IPS-NIHi7 (cell line): ENCODE measurements at regions not wholly inside any gene's neighbourhood (a gene's known extent, or its start where the extent isn't known, plus 50 kb on each side); places are given as distances from the start of the nearest gene placed in this dataset.
"Not testable (repeated sequence)": the region's sequence is repeated elsewhere in the genome, so short reads cannot be mapped to it uniquely, and the experiment has no call there.

ENCODE experiments used
- DNase-seq: peaks from one replicate; pipeline ENCODE4 v3.0.0; 2012; ENCODE audit warnings: mixed read lengths; ENCODE audit errors: extremely low spot score

DNA sequence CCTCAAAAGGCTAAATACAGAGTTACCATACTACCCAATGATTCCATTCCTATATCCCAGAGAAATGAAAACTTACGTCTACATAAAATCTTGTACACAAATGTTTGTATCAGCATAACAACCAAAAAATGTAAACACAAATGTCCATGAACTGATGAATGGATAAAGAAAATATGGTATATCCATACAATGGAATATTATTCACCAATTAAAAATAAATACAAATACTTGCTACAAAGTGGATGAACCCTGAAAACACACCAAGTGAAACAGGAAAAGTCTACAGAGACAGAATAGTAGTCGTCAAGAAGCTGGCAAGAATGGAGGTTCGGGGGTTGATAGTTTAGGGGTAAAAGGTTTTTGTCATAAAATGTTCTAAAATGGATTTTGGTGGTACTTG lies 54.0 kb upstream of the ANKRD28 start:
- DNase-seq: no peak

DNA sequence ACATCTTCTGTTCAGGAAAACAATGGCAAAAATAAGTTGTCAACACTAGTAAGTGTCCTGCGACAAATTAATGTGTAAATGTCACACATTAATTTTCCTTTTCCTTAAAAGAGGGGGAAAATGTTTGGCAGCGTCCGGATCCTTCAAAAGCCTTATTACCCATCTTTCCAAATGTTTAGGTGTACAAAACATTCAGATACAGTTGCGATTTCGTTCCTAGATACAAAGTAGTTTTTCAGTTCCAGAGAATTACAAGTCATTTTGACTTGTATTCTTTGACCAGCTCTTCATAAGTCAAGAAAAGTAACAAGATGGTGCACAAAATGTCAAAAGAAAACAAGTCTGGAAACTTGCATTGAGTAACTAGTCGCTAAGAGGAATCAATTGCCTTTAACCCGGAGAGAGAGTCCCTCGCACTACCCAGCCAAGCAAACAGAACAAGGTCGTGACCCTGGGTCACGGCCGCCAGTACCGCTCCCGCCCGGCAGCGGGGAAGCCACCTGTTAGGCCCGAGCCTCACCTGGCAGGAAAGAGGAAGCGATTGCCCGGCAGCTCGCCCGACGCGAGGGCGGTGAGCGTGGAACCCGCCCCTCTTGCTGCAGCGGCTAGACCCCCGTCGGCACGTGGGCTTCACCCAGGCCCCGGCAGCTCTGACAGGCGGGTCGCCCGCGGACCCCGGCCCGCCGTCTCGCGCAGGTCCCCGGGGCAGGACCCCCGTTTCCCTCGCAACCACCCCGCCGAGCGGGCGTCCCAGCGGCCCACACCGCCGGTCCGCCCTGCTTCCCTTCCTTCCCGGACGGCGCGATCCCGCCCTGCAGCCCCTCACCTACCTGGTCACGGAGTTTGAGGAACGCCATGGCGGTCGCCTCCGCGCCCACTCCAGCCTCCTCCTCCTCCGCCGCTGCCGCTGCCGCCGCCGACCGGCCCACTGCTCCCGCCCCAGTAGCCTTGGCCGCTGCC lies 61.0 kb upstream of the ANKRD28 start:
- peak; percentile 64 for DNase-seq

DNA sequence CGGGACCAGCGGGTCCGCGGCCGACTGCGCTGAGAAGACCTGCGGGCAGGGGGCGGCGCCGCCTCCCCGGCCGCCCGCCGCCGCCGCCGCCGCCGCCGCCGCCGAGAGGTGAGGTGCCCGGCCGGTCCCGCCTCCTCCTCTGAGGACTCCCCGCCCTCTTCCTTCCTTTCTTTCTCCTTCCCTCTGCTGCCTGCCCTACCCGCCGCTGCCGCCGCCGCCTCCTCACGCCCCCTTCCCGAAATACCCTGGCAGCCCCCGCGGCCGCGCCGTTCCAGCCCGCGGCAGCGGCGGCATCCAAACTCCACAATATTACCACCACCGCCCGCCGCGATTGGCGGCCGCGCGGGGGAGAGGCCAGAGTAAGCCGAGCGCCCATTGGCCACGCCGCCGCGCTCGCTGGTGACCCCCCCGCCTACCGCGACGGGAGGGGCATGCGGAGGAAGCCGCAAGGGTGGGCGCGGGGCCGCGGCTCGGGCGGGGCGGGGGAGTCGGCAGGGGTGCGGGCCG lies 61.8 kb upstream of the ANKRD28 start:
- peak; percentile 85 for DNase-seq

DNA sequence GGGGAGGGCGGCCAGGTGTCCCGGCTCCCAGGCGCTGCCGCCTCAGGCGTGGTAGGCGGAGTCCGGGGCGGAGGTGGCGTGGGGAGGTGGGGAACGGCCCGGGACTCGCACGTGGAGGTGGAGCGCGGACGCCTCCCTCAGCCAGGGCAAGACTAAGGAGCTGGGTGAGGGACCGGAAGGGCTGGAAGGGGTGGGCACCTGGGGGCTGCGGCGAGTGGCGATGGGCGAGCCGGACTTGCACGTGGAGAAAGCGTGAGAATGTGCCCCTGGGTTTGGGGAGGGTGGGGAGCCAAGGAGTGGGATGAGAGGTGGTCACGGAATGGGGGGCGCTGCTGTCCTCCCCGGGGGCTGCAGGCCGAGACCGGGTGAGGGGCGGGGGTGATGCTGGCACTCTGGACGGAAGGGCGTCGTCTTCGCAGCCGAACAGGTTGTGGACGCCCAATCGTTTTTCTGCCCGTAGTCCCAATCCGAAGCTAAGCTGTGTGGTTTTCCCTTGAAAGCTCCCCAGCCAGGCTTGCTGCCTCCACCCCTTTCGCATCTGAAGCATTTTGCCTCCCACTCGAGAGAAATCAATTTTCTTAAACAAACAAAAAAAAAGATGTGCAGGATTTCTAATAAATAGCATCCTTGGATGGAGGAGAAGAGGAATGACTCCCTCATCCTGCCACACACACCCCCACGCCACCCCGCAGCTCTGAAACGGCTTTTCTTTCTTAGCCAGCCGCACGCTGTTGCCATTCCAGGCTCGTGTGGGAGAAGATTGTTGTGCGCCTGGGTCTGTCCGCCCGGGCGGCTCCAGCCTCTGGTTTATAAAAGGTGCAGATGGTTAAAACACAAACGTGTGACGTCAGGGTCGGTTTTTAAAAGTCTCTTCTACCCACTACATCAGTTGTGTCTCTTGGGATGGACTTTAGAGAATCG lies 62.5 kb upstream of the ANKRD28 start:
- peak; percentile 34 for DNase-seq

DNA sequence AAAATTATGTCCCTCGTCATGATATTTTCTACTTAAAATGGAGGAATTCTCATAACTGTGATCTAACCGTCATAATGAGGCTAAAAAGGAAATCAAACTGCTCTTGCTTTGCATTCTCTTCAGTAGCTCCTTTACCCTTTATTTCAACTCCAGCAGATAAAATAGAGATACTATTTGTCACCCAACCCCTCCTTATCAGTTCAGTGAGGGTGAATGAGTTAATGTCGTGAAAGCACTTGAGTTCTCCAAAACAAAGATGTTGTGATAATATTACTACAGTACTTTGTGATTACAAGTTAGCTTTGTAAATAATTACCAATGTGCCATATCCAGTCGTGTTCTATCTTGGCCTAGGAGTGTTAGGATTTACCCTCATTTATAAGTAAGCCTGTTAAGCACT lies 63.4 kb upstream of the ANKRD28 start:
- DNase-seq: no peak

DNA sequence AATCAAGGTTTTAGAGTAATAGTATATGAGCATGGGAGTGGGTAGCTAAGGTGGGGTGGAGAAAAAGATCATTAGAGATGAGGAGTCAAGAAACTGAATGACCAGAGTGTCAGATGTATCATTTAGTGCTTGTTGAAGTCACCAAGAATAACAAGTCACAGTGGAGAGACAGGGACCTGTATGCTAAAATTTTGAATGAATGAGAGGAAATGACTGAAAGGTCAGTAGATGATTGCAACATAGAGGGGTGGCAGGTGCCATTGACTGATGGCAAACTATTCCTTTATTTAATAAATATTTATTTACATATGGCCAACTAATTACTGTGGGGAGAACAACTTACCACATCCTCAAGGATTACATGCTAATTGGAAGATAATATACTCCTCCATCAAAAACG lies 75.0 kb upstream of the ANKRD28 start:
- DNase-seq: no peak

DNA sequence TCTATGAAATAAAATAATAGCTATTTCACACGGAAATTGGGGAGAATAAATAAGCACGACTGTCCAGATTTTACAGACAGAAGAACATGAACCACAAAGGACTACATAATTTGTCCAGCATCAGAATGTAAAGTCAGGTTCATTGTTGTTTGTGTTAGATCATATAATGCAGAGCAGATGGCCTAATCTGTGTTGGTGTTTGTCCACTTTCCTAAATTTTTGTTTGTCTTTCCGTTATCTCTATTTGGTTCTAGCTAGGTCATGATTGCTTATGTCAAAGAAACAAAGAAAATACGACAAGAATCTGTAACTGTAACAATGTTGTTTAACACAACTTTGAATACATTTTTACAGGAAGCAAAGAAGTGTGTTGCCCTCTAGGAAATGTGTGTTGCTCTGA lies 75.6 kb upstream of the ANKRD28 start:
- DNase-seq: no peak

DNA sequence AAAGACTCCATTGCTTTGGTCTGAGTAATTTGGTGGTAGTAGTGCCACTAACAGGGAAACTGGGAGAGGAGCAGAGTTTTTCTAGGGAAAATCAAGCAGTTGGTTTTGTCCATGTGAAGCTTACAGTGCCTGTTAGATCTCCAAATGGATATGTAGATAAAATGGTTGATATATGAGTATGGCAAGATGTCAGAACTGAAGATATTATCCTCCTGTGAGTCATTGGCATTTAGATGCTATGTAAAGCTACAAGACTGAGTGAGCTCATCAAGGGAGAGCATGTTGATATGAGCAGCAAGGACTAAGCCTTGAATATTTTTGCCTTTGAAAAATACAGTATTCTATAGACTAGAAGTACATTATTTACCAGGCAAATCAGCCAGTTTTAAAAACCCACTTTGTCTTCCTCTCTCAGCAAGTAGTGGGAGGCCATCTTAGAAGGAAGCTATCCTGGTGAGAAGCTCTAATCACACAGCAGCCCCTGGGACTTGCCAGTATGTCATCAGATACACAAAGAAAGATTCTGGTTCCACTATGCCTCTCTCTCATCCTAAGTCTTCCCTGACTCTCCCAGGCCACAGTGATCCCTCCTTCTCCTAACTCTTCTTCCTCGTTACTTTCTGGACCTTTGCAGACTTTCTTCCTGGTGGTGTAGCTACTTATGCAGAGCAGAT lies 77.4 kb upstream of the ANKRD28 start:
- DNase-seq: no peak

DNA sequence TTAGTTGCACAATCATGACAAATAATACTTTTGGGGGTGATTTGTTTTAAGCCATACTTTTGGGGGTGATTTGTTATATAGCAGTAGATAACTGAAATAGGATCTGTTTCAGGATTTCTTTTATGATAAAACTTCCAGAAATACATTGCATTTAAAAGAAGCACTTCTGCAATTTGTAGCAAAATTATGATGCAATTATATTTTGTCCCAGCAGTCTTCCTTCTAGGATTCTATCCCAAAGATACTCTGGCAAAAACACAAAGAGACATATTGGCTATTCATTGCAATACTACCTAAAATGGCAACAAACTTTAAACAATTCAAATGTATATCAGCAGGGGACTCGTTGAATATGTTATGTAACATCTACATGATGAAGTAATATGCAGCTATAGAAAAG lies 78.9 kb upstream of the ANKRD28 start:
- DNase-seq: no peak

DNA sequence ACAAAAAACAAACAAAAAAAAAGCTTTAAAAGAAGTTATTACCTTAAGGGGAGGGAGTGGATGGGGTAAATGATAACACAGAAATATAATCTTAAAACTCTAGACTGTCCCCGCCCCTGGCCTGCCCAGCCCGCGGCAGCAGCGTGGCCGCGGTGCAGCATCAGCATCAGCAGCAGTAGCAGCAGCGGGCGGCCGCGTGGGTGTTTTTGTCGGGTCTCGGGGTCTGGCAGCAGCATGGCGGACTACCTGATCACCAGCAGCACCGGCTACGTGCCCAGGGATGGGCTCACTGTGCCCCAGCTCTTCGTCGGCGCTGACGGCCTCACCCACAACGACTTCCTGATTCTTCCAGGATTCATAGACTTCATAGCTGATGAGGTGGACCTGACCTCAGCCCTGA lies 80.0 kb upstream of the ANKRD28 start:
- DNase-seq: no peak

DNA sequence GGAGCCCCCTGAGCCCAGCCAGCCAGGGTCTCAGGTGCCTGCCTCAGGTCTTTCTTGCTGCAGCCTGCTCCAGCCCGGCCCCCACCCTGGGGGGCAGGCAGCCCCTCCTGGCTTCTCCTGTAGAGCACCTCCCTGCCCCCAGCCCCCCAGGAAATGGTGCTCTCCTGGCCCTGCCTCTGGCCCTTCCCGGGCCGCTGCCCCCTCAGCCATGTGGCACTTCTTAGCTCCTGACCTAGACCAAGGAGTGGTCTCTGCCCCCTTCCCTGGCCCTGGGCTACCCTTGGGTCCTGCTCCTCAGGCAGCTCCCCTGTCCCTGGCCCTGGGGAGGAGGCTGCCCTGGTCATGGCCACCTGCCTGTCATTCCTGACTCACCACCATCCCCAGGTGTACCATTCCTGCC lies 82.0 kb upstream of the ANKRD28 start:
- not testable (repeated sequence) for DNase-seq

DNA sequence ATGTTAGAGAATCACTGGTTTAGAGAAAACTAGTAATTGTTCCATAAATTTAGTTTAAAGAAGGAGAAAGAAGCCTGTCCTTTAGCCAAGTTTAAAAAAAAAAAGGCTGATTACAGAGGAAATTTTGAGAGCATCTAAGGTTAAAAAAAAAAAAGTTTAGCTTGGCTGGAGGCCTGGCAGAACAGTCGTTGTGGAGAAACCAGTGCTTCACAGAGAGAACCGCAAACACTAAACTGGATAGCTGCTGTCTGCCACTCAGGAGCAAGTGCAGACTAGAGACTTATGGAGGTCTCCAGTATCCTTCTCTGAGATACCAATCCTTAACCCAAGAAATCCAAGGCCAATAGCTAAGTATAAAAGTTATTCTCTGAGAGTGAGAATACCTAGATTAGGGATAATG lies 84.8 kb upstream of the ANKRD28 start:
- no peak for DNase-seq

DNA sequence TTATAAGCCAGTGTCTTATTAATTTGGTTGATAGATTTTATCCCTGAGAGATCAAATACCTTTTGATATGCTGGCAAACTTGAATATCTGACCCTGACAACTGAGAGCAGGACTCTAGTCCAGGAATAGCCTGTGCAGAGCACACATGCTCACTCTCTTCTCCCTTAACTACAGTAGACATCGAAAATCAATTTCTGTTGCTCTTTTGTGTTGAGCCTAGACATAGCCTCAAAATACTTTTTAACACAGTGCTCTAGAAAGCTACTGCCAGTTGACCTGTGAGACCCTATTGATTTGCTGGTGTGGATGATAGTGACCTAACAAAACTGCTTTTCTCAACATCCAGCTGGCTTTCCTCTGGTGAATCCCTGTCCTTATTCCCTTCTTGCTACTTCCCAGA lies 86.4 kb upstream of the ANKRD28 start:
- no peak for DNase-seq

DNA sequence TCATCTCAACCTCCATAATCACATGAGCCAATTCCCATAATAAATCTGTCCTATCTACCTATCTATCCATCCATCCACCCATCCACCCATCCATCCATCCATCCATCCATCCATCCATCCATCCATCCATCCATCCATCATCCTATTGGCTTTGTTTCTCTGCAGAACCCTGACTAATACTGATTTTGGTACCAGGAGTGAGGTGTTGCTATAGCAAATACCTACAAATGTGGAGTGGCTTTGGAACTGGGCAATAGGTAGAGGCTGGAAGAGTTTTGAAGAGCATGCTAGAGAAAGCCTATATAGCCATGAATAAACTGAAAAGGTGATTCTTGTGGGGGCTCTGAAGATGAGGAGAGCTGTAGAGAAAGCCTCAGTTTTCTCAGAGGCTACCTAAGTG lies 88.7 kb upstream of the ANKRD28 start:
- no peak for DNase-seq

DNA sequence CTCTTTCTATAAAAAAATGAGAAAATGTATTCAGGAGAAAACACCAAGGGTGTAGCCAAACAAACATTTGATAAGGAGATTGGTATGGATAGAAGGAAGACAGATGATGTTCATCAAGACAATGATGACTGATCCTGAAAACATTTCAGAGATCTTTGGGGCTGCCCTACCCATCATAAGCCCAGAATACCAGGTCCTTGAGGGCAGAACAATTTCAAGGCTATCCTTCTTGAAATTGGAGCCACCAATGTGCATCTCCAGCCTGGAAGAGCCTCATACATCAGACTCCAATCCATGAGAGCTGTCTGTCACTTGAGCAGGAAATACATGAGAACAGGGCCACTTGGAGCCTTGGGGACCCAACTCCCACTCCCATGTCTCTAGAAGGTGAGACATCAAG lies 89.5 kb upstream of the ANKRD28 start:
- no peak for DNase-seq

DNA sequence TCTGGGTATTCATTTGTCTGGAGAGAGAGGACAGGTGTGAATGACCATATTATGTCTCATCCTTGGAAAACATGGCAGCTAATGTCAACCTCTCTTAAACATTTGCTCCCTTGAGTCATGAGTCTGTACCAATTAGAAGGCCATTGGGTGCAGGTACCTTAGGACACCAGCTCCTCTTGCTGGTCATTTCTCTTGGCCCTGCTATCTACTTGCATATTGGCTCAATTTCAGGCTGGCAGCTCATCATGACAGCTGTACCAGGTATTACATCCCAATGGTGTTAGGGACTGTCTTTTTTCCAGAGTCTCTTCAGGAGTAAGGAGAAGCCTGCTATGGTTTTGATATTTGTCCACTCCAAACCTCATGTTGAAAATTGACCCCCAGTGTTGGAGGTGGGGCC lies 92.2 kb upstream of the ANKRD28 start:
- DNase-seq: no peak

DNA sequence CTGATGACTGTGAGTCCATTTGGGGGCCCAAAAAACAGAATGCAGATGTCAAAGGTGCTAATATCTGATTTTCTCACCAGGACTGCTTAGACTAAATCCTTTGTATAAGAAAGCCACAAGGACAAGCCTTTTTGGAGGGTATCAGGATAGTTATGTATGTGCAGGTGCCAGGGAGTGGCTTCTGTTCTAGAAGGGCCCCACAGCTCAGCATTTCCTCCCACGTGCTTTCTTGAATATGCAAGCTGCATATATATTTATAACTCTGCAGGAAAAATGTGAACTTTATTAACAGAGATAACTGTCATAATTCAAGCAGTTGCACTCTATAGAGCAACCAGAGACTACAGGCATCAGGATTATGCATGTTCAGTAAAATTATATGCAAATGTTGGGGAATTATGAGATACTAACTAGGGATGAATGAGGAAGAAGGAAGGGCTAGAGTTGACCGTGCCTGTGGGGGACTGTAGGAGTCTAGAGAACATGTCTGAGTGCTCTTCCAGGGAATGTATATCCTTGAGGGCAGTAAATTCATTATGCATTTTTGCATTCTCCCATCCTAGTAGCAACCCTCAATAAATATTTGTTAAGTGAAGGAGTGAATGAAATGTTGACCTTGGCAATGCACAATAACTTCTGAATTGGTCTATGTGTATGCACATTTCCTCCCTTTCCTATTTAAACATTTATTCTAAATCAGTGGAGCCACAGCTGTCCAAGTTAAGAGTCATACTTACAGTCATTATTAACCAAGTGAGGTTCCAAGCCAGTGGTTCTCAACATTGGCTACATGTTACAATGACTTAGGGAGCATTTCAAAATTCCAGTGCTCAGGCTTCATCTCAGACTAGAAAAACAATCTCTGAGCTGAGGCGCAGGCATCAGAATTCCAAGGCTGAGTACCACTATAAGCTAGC lies 94.8 kb upstream of the ANKRD28 start:
- DNase-seq: no peak

DNA sequence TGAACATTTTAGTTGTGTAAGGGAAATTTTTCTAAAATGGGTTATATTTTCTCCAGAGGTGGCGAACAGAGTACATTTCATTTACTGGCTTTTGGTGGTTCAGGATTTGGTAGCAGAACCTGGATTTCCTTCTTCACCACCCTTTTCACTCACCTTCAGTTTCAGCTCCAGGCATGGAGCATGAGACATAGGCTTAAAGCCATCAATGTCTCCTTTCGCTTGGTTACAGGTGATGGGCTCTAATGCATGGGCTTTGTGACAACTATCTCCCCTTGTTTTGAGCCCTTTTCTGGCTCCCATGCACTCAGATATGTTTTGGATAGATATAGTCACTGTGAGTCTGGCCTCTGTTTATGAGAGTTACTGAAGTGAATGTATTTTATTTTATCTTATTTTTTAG lies 96.6 kb upstream of the ANKRD28 start:
- DNase-seq: no peak

DNA sequence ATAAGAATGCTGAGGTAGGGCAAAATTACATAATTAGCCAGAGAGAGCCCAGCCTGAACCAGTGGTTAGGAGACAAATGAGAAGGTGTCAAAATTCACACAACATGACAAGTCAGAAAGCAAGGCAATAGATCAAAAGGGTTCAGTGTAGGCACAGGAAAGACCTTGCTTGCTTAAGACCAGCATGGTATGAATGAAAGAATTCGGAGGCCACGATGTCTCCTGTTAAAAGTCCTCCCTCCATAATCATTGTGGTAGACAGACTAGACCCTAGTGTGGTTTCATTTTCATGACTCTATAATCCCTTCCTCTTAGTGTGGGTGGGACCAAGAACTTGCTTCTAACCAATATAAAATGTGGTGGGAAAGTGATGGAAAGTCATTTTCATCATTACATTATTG lies 98.7 kb upstream of the ANKRD28 start:
- no peak for DNase-seq

DNA sequence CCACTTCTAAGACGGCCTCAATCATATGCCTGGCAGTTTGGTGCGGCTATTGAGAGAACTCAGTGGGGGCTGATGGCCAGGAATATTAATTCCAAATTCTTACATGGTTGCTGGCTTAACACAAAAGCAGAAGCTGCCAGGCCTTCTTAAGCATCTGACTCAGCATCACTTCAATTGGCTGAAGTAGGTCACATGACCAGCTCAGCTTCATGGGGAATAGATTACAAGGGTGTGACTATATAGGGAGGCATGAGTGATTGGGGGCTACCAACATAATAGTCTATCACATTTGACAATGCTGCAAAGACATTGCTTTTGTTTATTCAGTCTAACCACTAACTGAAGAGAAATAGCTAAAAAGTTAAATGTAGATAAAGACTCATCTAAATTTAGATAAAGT lies 101.6 kb upstream of the ANKRD28 start:
- DNase-seq: no peak

DNA sequence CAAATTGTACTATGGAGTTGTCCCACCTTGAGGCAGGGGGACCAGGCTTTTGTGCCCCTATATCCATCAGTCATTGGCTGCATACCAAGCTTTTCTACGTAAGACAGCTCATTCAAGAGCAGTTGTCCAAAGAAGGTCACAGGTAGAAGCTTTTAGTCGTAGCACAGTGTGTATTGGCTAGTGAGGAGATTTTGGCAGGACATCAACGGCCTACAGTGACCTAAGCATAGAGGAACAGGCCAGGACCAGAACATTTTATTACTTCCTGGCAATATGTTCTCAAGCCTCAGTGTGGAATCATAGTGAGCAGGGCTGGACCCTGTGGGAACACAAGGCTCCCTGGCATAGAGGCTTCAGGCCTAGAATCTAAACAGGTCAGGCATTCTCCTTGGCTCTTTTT lies 105.4 kb upstream of the ANKRD28 start:
- DNase-seq: no peak
